ENCODE measurements at regions not wholly inside any gene's neighbourhood (a gene's known extent, or its start where the extent isn't known, plus 50 kb on each side); places are given as distances from the start of the nearest gene placed in this dataset.

GRCh38 chr7:35463176-35463700, 209.3 kb upstream of the TBX20 start:
- no peak overlapping the region for H3K4me3 Mint-ChIP-seq (ENCODE audit: unreplicated experiment)
- H3K4me1 Mint-ChIP-seq (ENCODE audit: low read depth, unreplicated experiment) = no peaks in the 10 kb centered on the region
- no peak for DNase-seq

GRCh38 chr7:35454575-35455385, 200.9 kb upstream of the TBX20 start:
- TF ChIP-seq CTCF (IDR thresholded peaks at IDR 0.05; ENCODE audit: partially characterized antibody, unreplicated experiment) = no peak
- Mint-ChIP-seq H3K4me1 (ENCODE audit: low read depth, unreplicated experiment) (peaks cover 6% of the 10 kb centered on the region), H3K27me3 (ENCODE audit: unreplicated experiment) (peaks cover 9% of the 10 kb centered on the region), H3K27ac (ENCODE audit: unreplicated experiment) (no peak overlapping the region), H3K36me3 (ENCODE audit: unreplicated experiment) (peaks cover 36% of the 10 kb centered on the region), H3K9me3 (ENCODE audit: unreplicated experiment) (peaks cover 9% of the 10 kb centered on the region), H3K4me3 (ENCODE audit: unreplicated experiment) (peak overlapping the region; percentile 75)
- DNase-seq = no peak

More at GRCh38 chr7:35463176-35463700, 209.3 kb upstream of the TBX20 start:
- no peak for TF ChIP-seq CTCF (IDR thresholded peaks at IDR 0.05; ENCODE audit: partially characterized antibody, unreplicated experiment)
- H3K27ac Mint-ChIP-seq (ENCODE audit: unreplicated experiment) = no peak overlapping the region
- peaks cover 3% of the 10 kb centered on the region for H3K9me3 Mint-ChIP-seq (ENCODE audit: unreplicated experiment)
- H3K36me3 Mint-ChIP-seq (ENCODE audit: unreplicated experiment) = peaks cover 21% of the 10 kb centered on the region
- peaks cover 3% of the 10 kb centered on the region for H3K27me3 Mint-ChIP-seq (ENCODE audit: unreplicated experiment)

DNA sequence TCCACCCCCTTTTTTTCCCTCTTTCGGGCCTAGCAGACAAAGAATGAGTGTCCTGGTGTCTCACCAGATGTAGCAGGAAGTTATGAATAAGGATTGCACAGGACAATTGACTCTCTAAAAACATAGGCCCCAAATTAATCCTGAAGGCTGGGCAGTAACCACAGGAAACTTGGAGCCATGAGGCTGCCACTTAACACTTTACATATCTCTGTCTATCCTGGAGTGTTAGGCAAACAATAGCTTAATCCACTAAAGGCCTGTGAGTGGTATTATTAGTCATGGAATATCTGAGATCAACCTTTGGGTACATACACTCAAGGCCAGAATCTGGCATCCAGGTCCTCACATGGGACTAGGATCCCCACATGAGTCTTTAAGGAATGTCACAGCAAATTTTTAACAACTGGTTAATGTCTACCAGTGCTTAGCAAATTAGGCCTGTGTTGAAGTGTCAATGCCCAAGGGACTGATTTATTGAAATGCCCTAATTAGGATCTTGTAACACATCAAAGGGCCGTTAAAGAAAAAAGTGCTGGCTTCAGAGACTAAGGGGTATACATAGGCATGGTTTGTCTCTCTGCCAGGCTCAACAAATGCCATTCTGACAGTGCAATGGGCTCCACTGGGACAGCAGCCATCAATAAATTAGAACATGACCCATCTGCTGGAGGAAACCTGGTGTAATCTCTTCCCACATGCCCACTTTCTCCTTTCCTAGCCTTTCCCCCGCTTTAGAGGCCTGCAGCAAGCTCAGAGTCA, 196.7 kb upstream of the TBX20 start:
- peaks cover 7% of the 10 kb centered on the region for H3K27me3 Mint-ChIP-seq (ENCODE audit: unreplicated experiment)
- DNase-seq = peak; percentile 22
- peaks cover 6% of the 10 kb centered on the region for H3K4me1 Mint-ChIP-seq (ENCODE audit: low read depth, unreplicated experiment)
- H3K4me3 Mint-ChIP-seq (ENCODE audit: unreplicated experiment) = no peak overlapping the region
- TF ChIP-seq CTCF (IDR thresholded peaks at IDR 0.05; ENCODE audit: partially characterized antibody, unreplicated experiment) = no peak
- H3K27ac Mint-ChIP-seq (ENCODE audit: unreplicated experiment) = peak overlapping the region; percentile 44
- no peaks in the 10 kb centered on the region for H3K36me3 Mint-ChIP-seq (ENCODE audit: unreplicated experiment)
- H3K9me3 Mint-ChIP-seq (ENCODE audit: unreplicated experiment) = peaks cover 3% of the 10 kb centered on the region

DNA sequence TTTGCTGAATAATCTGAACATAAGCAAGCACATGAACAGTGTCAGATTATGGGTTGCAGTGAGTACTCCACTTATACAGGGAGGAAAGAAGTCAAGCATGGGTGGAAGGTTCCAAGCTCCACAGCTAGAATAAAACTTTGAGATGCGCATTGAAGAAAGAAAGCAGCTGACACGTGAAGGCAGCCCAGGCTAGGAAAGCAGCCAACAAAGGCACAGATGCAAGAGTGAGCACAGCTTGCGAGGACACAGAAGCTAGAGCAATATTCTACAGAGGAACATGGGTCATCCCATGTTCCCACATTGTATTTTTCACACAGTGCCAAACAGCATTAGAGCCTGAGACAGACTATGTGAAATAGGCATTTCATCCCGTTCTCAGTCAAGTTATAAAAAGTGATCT, 194.6 kb upstream of the TBX20 start:
- Mint-ChIP-seq H3K36me3 (ENCODE audit: unreplicated experiment) (no peaks in the 10 kb centered on the region), H3K4me1 (ENCODE audit: low read depth, unreplicated experiment) (peaks cover 6% of the 10 kb centered on the region), H3K9me3 (ENCODE audit: unreplicated experiment) (peaks cover 3% of the 10 kb centered on the region), H3K27ac (ENCODE audit: unreplicated experiment) (no peak overlapping the region), H3K27me3 (ENCODE audit: unreplicated experiment) (peaks cover 3% of the 10 kb centered on the region), H3K4me3 (ENCODE audit: unreplicated experiment) (no peak overlapping the region)
- no peak for DNase-seq
- TF ChIP-seq CTCF (IDR thresholded peaks at IDR 0.05; ENCODE audit: partially characterized antibody, unreplicated experiment) = no peak

Measured in glutamatergic neuron (in vitro differentiated cells).